Spleen (tissue), 7 donors: ENCODE measurements at regions not wholly inside any gene's neighbourhood (a gene's known extent, or its start where the extent isn't known, plus 50 kb on each side); places are given as distances from the start of the nearest gene placed in this dataset.

ENCODE experiments used
- POLR2A ChIP-seq, 3 donors: fragments of 450-650 bp; IDR thresholded peaks; one replicate each; pipeline ENCODE4 v1.5.1; 2017; ENCODE audit warnings: antibody characterized with exemption in 3 of 3, mild to moderate bottlenecking in 1 of 3
- TF ChIP-seq, protein P1 (sequence below), 11 experiments: fragments of 200-600 bp in 7 of 11; fragments of 450-650 bp in 4 of 11; sonication (generic) in 4 of 11; IDR thresholded peaks in 8 of 11; conservative IDR thresholded peaks in 3 of 11; 1 replicate in 7 of 11; 2 replicates in 4 of 11; pipeline versions ENCODE4 v1.4.0 to v1.8.0; 2016 to 2021; ENCODE audit warnings: antibody characterized with exemption in 11 of 11, inconsistent platforms in 4 of 11, mild to moderate bottlenecking in 1 of 11
- donor health status: DM: no; HTN: no; CAD: no; lungs with moderate emphysema.
- donor health status: DM: no; HTN: no; CAD: no.
- donor health status: DM: no; HTN: no; CAD: no.

DNA sequence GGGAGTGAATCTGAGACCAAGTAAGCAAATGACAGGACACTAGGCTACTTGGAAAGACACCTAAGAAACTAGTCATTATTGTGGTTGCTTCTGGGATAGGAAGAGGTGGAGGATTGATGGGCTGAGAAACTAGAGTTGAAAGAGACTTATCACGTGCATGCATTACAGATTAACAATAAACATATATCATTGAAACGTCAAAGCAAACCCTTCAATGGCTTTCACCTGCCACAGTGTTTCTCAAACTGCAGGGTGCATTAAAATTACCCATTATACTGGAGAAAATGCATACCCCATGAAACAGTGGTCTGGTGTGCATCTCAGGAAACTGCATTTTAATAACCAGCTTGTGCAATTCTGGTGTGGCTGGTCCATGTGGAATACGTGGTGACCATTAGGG, 318.8 kb downstream of the SMAD2 start:
- TF ChIP-seq, protein P1, sequence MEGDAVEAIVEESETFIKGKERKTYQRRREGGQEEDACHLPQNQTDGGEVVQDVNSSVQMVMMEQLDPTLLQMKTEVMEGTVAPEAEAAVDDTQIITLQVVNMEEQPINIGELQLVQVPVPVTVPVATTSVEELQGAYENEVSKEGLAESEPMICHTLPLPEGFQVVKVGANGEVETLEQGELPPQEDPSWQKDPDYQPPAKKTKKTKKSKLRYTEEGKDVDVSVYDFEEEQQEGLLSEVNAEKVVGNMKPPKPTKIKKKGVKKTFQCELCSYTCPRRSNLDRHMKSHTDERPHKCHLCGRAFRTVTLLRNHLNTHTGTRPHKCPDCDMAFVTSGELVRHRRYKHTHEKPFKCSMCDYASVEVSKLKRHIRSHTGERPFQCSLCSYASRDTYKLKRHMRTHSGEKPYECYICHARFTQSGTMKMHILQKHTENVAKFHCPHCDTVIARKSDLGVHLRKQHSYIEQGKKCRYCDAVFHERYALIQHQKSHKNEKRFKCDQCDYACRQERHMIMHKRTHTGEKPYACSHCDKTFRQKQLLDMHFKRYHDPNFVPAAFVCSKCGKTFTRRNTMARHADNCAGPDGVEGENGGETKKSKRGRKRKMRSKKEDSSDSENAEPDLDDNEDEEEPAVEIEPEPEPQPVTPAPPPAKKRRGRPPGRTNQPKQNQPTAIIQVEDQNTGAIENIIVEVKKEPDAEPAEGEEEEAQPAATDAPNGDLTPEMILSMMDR (IDR thresholded peaks at IDR 0.05 in 8 of 11, conservative IDR thresholded peaks at IDR 0.05 in 3 of 11) = no peak
- TF ChIP-seq POLR2A (IDR thresholded peaks at IDR 0.05) = no peak
